NCI-H1092 treated with DMSO at 0.1 percent for 48 hours (cell line): ENCODE measurements at regions not wholly inside any gene's neighbourhood (a gene's known extent, or its start where the extent isn't known, plus 50 kb on each side); places are given as distances from the start of the nearest gene placed in this dataset.

Source experiments
- DNase-seq: peaks from one replicate; lab custom pipeline; 2025; lab: John Stamatoyannopoulos, UW

DNA sequence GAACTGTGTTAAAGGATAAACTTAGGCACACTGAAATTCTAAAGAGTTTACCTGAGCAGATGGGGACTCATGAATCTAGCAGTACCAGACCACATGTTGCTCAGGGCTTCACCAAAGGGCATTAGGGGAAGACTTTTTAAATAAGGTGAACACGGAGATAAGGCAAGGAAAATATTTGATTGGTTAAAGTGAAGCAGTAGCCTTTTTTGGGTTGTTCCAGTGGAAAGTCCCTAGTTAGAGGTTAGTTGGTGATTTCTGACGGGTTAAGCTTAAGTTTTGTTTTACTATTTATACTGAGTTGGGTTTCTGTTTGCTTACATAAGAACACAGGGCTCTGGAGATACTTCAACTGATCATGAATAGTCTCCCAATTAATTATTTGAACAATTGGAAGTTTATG lies 722.5 kb downstream of the SOCS6 start:
- DNase-seq, result no peak

DNA sequence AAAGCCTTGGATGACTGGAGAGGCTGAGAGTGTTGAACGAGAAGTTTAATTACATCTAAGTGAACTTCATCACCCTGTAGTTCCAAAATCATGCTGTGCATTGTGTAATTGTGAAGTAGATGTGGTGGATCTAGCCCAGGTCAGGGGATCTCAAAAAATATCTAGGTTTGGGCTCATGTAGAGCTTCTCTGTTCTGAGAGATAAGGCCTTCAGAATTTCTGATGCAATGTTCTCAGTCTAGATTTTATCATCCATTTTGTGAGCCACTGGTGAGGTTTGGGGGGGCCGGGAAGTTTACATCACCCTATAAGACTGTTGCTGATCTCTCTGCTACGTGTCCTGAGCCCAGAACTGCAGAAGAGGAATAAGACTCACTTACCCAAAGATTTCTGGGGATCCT lies 719.4 kb downstream of the SOCS6 start:
- DNase-seq, result no peak

DNA sequence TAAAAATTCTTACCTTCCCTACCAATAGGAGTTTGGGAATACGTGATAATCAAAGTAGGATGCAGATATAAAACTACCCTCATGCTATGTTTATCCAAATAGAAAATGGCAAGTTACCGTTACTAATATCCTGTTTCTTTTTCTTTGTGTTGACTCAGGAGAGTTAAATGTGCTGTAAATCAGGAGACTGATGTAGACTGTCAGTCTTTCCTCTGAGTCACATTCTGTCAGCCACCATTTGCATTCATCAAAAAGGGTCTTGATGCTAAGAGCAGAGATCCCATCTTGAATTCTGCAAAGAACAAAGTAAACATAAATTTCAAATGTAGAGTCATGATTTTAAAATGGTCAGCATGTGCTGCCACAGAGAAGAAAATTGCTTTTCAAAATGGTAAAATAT lies 712.8 kb downstream of the SOCS6 start:
- no peak for DNase-seq

DNA sequence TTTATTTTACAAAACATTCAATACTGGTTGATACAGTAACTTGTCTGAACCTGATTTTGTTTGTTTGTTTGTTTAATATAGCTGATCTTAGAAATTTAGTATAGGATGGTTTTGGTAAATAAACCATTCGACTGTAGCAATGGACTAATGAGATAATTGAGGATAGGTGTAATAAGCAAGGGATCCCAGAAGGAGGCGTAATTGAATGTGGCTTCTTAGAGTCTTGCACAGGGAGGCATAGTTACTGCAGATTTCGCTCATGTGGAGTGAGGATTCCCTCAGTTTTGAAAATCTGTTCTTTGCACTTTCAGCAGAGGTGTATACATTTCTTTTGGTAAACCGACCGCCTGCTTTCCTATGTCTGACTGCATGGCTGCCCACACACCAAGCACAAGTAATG lies 709.6 kb downstream of the SOCS6 start:
- no peak for DNase-seq

DNA sequence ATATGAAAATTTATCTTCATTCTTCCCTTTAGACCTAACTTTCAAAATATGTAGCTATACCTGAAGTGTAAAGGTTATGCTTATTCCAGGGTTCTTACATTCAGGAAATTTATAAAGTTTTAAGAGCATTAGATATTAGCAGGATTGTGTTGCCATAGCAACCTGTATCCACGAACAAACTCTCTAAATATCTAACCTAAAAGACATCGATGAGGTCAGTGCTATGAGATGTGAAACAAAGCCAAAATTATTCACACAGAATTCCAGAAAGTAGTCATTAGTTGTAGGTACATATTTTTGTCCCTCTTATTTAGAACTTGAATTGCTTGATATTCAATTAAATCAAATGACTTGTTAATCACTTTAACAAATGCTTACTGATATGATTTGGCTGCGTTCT lies 705.3 kb downstream of the SOCS6 start:
- no peak for DNase-seq

DNA sequence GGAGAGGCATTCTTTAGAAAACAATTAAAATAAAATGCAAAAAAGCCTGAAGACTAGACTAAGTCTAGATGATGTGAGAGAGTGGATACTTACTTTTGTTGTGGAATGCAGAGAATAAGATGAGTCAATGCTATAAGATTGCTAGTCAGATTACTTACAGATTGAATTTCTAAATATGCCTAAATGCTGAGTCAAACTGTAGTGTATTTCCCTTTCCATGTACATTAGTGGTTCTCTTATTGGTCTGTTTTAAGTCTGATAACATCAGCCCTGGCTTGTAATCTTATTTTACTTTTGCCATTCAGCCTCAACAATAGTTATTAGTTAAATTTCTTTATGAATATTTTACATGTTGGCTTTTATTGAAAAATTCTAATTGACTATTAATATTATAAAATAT lies 702.7 kb downstream of the SOCS6 start:
- DNase-seq, result no peak

DNA sequence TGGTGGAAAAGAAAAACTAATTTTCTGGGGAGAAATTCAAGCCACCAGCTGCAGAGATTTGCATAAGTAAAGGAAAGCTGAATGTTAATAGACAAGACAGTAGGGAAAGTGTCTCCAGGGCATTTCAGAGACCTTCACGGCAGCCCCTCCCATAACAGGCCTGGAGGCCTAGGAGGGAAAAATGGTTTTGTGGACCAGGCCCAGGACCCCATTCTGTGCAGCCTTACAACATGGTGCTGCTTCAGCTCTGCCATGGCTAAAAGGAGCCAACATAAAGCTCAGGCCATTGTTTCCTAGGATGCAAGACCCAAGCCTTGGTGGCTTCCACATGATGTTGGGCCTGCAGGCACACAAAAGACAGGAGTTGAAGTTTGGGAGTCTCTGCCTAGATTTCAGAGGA lies 697.1 kb downstream of the SOCS6 start:
- no peak for DNase-seq

DNA sequence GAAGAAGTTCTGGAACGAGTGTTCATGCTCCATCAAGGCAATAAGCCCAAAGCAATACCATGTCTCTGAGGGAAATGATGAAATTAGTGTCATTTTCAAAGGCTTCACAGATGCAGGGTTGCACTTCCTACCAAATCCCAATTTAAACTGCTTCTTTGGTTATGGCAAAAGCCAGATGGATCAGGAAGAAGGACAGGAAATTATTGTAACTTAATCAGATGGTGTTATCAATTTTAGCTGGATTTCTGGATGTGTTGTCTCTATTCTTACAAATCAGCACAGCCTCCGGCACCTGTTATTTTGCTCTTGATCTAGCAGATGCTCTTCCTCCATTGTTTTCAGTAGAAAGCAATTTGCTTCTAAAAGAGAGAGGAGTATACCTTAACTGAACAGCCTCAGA lies 693.4 kb downstream of the SOCS6 start:
- DNase-seq, result no peak

DNA sequence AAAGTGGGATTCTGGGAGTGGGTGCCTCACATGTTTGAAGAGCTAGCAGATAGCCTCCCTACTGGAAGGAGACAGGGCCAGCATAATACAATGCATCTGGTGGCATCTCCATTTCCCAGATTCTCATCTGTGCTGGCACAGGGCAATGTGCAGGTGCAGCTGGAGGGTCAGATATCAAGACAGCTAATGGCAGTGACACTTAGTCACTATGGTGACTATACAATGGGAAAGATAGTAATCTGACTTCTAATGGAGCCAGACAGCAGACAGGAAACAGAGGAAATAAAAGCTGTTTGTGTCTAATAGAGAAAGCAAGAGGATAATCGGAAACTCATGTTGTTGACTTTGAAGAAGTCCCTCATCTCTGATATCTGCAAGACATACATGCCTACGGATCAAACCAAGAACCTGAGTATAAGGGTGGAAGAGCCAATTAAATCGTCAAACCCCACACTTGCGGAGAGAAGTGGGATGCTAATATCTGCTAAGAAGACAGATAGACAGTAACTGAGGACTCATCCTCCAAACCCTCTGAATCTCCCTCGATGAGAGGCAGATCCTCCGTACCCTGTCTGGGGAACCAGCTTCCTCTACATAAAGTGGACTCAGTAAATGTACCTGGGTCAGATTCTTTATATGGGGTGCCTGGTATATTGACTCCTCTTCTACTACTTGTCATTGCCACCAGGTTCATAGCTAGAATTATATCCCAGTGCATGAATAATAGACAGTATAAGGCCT lies 692.7 kb downstream of the SOCS6 start:
- peak; percentile 24 for DNase-seq

DNA sequence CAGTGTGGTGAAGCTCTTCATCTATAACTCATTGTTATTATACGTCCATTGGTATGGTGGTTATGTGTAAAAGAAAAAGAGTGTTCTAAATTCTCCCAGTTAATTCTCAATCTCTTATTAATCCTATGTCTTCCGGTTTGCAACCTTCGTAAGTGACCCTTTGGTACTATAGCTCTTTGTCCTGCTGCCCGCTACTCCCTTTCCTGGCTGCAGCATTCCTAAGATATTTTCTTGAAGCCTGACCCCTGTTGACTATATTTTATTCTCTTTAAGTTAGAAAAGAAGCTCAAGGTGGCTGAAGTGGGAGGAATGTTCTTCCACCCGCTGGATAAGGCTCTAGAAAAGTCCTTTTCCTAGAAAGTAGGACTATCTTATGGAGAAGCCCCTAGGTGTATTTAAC lies 684.8 kb downstream of the SOCS6 start:
- DNase-seq, result no peak

DNA sequence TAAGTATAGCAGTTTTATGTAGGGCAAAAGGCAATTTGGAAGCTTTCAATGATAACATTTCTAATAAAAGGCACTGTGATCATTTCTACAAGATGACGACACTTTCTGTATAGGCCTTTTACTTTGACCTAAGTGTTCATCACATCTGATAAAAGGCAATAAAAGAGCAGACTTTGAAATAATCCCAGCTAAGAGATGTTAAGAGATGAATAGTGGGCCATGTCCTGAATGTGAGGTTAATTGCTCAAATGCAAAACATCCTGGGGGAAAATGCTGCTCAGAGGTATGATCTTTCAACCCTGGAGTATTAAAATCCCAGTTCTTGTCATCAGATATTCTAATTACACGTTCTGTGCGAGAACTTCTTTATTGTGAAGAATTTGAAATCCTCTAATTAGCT lies 677.6 kb downstream of the SOCS6 start:
- no peak for DNase-seq

DNA sequence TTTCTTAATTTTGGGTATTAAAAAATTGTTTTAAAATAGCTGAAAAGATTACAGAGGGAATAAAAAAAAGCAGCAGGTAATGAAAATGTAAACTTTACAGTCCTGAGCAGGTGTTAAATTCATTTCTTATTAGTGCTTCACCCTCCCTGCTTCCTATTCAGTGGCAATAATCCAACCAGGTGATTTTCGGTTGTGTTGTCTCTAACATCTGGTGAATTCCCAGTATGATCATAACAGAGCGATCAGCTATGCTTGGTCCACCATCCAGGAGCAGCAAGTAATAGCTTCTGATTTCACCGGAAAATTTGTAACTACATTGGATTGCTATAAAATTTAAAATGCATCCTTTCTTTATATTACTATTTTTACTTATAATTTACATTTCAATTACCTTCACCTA lies 673.1 kb downstream of the SOCS6 start:
- no peak for DNase-seq

DNA sequence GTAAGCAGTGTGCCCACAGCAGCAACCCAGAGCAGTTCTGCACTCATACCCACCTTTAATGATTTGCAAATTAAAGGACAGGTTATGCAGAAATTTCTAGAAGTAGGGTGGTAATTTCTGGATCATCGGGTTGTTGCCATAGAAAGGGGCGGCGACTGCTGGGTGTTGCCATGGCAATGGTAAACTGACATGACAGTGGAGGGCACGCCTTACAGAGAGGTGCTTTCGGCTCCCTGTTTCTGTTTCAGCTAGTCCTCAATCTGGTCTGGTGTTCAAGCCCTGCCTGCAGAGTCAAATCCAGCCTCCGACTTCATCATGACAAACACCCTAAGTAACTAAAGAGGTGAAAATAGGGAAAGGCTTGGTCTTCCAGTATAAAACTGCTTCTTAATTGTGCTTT lies 667.7 kb downstream of the SOCS6 start:
- DNase-seq, result no peak

DNA sequence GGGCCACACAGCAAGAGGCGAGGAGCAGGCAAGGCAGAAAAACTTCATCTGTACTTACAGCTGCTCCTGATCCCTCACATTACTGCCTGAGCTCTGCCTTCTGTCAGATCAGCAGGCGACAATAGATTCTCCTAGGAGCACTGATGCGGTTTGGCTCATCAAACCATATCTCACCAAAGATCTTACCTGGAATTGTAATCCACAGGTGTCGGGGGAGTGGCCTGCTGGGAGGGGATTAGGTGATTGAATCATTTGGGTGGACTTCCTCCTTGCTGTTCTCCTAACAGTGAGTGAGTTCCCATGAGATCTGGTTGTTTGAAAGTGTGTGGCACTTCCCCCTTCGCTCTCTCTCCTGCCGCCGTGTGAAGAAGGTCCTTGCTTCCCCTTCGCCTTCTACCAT lies 647.3 kb downstream of the SOCS6 start:
- DNase-seq, result no peak

DNA sequence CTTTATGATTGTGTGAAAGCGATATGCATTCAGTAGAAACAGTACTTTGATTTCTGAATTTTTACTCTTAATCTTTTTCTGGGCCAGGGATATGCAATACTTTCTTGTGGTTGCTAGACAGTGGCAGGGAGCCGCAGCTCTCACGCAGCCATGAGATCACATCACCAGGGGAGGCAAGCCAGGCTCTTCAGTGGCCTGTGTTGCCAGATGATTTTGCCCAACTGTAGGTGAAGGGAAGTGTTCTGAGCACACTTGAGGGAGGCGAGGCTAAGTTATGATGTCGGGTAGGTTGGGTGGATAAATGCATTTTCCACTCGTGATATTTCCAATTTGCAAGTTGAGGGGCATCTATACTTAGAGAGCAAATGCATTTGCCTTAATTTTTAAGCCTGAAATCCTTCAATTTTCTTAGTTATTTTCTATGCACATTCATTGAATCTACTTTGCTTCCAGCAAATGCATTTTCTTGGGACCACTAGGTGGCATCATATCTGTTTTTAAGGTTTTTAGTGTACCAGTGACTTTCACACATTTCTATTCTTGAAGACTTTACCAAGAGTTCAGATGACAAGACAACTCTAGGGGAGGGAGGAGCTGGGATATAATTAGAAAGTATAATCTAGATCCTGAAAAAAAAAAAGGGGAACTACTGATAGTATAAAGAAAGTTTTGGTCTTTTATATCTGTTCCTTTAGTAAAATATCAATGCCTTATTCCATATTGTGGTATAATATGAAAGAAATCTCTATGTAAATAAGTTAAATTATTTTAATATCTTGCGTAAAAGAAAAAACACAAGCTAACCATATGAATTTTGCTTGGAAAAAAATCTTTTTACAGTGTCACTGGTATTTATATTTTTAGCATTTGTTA lies 643.3 kb downstream of the SOCS6 start:
- DNase-seq, result peak; percentile 57

DNA sequence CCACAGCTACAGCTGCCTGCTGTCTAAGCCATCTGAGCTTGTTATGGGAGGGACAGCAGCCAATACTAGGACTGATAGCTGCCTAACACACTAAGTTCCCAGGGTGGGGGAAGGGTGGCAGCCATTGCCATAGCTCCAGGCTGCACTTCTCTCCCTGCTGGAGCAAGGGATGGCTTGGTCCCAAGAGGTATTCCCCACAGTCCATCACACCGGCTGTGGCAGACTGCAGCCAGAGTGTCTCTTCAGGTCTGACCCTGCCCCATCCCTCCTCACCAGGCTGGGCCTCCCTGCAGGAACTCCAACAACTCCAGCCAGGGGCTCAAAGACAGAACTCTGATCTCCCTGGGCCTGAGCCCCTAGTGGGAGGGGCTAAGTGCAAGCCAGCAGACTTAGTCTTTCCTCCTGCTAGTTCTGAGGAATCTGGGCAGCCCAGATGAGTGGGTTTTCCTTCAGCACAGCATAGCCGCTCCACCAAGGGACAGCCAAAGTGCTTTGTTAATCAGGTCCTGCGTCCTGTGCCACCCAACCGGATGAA lies 632.1 kb downstream of the SOCS6 start:
- no peak for DNase-seq

DNA sequence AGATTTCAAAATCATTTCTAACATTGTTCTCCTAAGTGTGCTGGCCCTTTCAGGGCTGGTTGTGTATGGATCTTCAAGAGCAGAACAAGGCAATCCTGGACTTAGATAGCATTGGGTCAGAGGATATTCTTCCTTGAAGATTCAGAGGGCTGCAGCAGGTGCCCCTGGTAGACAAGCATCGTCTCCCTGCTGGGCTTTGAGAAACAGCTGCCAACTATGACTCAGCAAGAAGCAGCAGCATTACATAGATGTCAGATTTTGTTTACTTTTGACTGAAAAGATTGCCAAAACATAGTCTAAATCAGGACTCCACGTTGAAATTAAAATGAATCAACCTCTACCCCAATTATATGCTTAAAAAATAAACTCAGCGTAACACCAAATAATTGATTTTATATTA lies 618.8 kb downstream of the SOCS6 start:
- peak; percentile 88 for DNase-seq

DNA sequence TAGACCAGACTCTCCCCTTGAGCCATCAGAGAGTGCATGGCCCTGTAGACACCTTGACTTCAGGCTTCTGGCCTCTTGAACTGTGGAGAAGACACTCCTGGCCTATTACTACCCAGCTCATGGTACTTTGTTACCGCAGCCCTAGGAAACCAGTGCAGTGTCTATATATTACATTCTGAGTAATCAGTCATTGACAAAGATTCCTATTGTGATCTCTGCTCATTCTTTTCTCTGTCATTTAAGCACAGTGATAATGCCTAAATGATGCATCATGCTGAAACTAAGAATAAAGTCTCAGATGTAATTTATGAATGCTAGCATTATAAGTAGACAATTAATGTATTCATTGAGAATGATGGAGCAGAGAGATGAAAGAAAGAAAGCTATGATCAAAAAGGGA lies 603.5 kb downstream of the SOCS6 start:
- DNase-seq, result no peak

DNA sequence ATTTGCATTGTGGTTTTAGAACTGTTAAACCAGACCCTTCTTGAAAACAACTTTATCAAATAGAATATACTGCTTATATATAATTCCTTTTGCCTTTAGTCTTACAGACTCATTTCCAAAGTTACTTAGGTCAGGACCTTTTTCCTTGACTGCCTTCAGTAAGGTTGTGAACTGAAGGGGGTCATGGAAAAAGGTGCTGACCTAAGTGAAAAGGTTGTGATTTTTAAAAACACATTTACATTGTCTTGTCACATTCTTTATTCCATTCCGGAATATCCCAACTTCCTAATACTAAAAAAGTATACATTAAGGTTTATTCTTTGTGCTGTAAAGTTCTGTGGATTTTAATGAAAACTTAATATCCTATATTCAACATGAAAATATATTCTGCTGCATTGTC lies 581.4 kb downstream of the SOCS6 start:
- DNase-seq, result no peak

DNA sequence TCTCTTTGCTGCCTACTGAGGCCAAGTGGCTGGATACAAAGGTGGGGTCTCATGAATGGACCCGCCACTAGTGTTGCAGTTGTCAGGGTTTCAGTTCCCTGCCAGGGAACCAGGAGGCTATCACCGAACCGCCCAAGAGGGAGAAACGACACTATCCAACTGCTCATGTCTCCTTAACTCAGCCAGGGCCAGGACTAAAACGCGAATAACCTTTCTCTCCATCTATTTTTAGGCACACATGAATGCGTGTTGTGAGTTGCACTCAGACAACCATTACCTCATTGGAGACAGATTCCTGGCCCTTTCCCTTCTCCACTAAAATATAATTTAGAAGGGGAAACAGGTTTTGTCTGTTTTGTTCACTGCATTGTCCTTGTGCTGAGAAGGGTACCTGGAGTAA lies 559.5 kb downstream of the SOCS6 start:
- DNase-seq, result no peak

DNA sequence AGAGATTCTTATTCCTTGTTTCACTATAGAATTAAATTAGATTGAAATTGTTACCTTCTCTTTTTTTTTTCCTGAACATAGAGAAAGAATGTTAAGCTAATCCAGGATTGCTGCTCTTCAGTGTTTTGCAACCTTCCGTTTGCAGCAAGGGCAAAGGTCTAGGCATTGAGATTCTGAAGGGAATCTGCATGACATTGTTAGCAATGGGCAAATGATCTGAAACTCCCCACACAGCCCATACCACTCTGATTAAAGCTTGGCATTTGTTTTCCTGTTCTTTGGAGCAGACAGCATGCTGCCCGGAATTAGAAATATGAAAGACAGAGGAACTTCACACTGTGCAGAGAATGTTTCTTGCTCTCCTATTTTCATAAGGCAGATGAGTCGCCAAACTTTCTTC lies 551.8 kb downstream of the SOCS6 start:
- no peak for DNase-seq

DNA sequence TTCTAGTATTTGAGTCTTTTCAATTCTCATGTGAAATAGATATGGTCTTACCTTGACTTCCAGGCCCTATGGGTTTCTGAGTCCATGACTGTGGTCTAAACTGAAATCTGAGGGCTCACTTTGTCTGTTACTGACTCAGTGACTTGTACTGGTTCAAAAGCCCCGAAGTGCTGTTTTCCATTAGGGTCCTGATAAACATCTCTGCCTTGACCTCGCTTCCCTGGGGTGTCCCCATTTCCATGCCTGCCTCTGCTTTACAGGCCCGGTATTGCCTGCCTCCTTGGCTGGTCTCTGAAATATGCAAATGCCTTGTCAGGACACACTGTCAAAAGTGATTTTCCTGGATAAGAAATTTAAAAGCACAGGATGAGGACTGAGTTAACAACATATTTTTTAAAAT lies 538.8 kb downstream of the SOCS6 start:
- DNase-seq, result no peak

DNA sequence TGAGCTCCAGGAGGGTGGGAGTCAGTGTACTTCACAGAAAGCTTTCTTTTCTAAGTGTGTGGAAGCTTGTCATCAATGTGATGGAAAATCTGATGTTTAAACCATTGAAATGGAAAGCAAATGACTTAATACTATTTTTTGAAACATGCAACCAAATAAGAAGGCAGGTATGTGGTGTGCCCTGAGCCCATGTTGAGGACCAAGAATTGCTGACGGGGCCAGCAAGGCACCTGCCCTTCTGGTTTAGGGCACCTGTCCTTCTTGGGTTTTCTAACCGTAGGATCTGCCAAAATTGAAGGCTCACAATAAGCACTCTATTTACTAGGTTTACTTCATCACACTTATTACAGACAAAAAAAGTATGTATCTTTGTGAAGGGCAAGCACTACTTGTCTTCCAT lies 537.7 kb downstream of the SOCS6 start:
- DNase-seq, result no peak
